ACC112 (cell line): ENCODE measurements at regions not wholly inside any gene's neighbourhood (a gene's known extent, or its start where the extent isn't known, plus 50 kb on each side); places are given as distances from the start of the nearest gene placed in this dataset.

ENCODE experiments used
- H2AFZ ChIP-seq: fragments of 200-600 bp; sonication (generic); one replicate; pipeline ENCODE4 v1.6.0; 2017; ENCODE audit warnings: antibody characterized with exemption, low read length; ENCODE audit not compliant: unreplicated experiment
- H3K27ac ChIP-seq: fragments of 200-600 bp; sonication (generic); 2 replicates; pipeline ENCODE4 v1.5.1; 2014; ENCODE audit warnings: low read depth, mild to moderate bottlenecking, antibody characterized with exemption, low read length, moderate library complexity
- H3K27me3 ChIP-seq: fragments of 200-600 bp; sonication (generic); 2 replicates; pipeline ENCODE4 v1.6.1; 2014; ENCODE audit warnings: mild to moderate bottlenecking, antibody characterized with exemption, low read length, moderate library complexity, mixed read lengths; ENCODE audit not compliant: insufficient read depth
- H3K36me3 ChIP-seq: fragments of 200-600 bp; sonication (generic); 2 replicates; pipeline ENCODE4 v1.6.1; 2016; ENCODE audit warnings: mild to moderate bottlenecking, antibody characterized with exemption, low read length, moderate library complexity, mixed read lengths; ENCODE audit not compliant: insufficient read depth
- H3K4me1 ChIP-seq: fragments of 200-600 bp; sonication (generic); one replicate; pipeline ENCODE4 v1.6.1; 2016; ENCODE audit warnings: low read length, mixed read lengths; ENCODE audit not compliant: insufficient read depth, unreplicated experiment, control insufficient read depth
- H3K4me3 ChIP-seq: fragments of 200-600 bp; sonication (generic); 2 replicates; pipeline ENCODE4 v1.5.1; 2014; ENCODE audit warnings: mild to moderate bottlenecking, low read depth, low read length
- H3K79me2 ChIP-seq: fragments of 200-600 bp; sonication (generic); one replicate; pipeline ENCODE4 v1.6.0; 2016; ENCODE audit warnings: low read length; ENCODE audit not compliant: control insufficient read depth, unreplicated experiment, insufficient read depth

GRCh38 chr9:106634641-106635040 lies 228.3 kb upstream of the ZNF462 start:
- no peak overlapping the region for H3K27ac ChIP-seq
- no peaks in the 10 kb centered on the region for H3K79me2 ChIP-seq
- no peak overlapping the region for H3K4me3 ChIP-seq
- H3K4me1 ChIP-seq: no peaks in the 10 kb centered on the region
- no peaks in the 10 kb centered on the region for H3K36me3 ChIP-seq
- H3K27me3 ChIP-seq: peaks cover 9% of the 10 kb centered on the region
- H2AFZ ChIP-seq: no peak overlapping the region

- Histone ChIP-seq H3K79me2 (no peaks in the 10 kb centered on the region), H3K27ac (no peak overlapping the region), H3K4me3 (no peak overlapping the region), H3K27me3 (peaks cover 9% of the 10 kb centered on the region), H3K36me3 (no peaks in the 10 kb centered on the region), H2AFZ (no peak overlapping the region), H3K4me1 (no peaks in the 10 kb centered on the region)
These were observed 225.5 kb upstream of the ZNF462 start for GRCh38 chr9:106637486-106637885.

GRCh38 chr9:106639873-106640568 lies 222.9 kb upstream of the ZNF462 start:
- no peaks in the 10 kb centered on the region for H3K36me3 ChIP-seq
- no peak overlapping the region for H3K27ac ChIP-seq
- H3K4me1 ChIP-seq: no peaks in the 10 kb centered on the region
- no peak overlapping the region for H2AFZ ChIP-seq
- H3K27me3 ChIP-seq: peaks cover 9% of the 10 kb centered on the region
- H3K4me3 ChIP-seq: no peak overlapping the region
- H3K79me2 ChIP-seq: no peaks in the 10 kb centered on the region

- Histone ChIP-seq H3K79me2 (no peaks in the 10 kb centered on the region), H3K36me3 (no peaks in the 10 kb centered on the region), H3K4me3 (no peak overlapping the region), H3K4me1 (no peaks in the 10 kb centered on the region), H3K27me3 (no peaks in the 10 kb centered on the region), H2AFZ (no peak overlapping the region), H3K27ac (no peak overlapping the region)
These were observed 219.6 kb upstream of the ZNF462 start for GRCh38 chr9:106643211-106643930.

GRCh38 chr9:106644661-106645060 lies 218.3 kb upstream of the ZNF462 start:
- H3K27me3 ChIP-seq: no peaks in the 10 kb centered on the region

GRCh38 chr9:106648799-106649198 lies 214.2 kb upstream of the ZNF462 start:
- Histone ChIP-seq H2AFZ (no peak overlapping the region), H3K79me2 (no peaks in the 10 kb centered on the region), H3K27ac (no peak overlapping the region), H3K4me1 (no peaks in the 10 kb centered on the region), H3K27me3 (no peaks in the 10 kb centered on the region), H3K4me3 (no peak overlapping the region), H3K36me3 (no peaks in the 10 kb centered on the region)

More at GRCh38 chr9:106644661-106645060, 218.3 kb upstream of the ZNF462 start:
- no peak overlapping the region for H3K4me3 ChIP-seq
- H3K79me2 ChIP-seq: no peaks in the 10 kb centered on the region
- H3K36me3 ChIP-seq: no peaks in the 10 kb centered on the region
- no peak overlapping the region for H2AFZ ChIP-seq
- H3K4me1 ChIP-seq: no peaks in the 10 kb centered on the region
- H3K27ac ChIP-seq: no peak overlapping the region

- no peaks in the 10 kb centered on the region for H3K36me3 ChIP-seq
These were observed 213.3 kb upstream of the ZNF462 start for GRCh38 chr9:106649664-106650063.

GRCh38 chr9:106653213-106653612 lies 209.8 kb upstream of the ZNF462 start:
- H2AFZ ChIP-seq: no peak overlapping the region
- no peak overlapping the region for H3K27ac ChIP-seq
- no peaks in the 10 kb centered on the region for H3K4me1 ChIP-seq
- peaks cover 10% of the 10 kb centered on the region; the same call in 1 of the 2 replicates for H3K27me3 ChIP-seq
- no peaks in the 10 kb centered on the region for H3K36me3 ChIP-seq
- no peak overlapping the region for H3K4me3 ChIP-seq
- no peaks in the 10 kb centered on the region for H3K79me2 ChIP-seq

More at GRCh38 chr9:106649664-106650063, 213.3 kb upstream of the ZNF462 start:
- H3K79me2 ChIP-seq: no peaks in the 10 kb centered on the region
- H2AFZ ChIP-seq: no peak overlapping the region
- no peak overlapping the region for H3K4me3 ChIP-seq
- H3K27ac ChIP-seq: no peak overlapping the region
- H3K27me3 ChIP-seq: peaks cover 3% of the 10 kb centered on the region; the same call in 1 of the 2 replicates
- no peaks in the 10 kb centered on the region for H3K4me1 ChIP-seq

- no peak overlapping the region for H2AFZ ChIP-seq
- no peaks in the 10 kb centered on the region for H3K36me3 ChIP-seq
- H3K4me3 ChIP-seq: no peak overlapping the region
- no peaks in the 10 kb centered on the region for H3K79me2 ChIP-seq
- no peaks in the 10 kb centered on the region for H3K4me1 ChIP-seq
- H3K27me3 ChIP-seq: peaks cover 10% of the 10 kb centered on the region; the same call in 1 of the 2 replicates
- no peak overlapping the region for H3K27ac ChIP-seq
These were observed 207.0 kb upstream of the ZNF462 start for GRCh38 chr9:106655966-106656365.

- Histone ChIP-seq H3K4me3 (no peak overlapping the region), H3K27ac (no peak overlapping the region), H2AFZ (no peak overlapping the region), H3K36me3 (no peaks in the 10 kb centered on the region), H3K27me3 (peaks cover 10% of the 10 kb centered on the region; the same call in 1 of the 2 replicates), H3K4me1 (no peaks in the 10 kb centered on the region), H3K79me2 (no peaks in the 10 kb centered on the region)
These were observed 205.0 kb upstream of the ZNF462 start for GRCh38 chr9:106657926-106658325.

- Histone ChIP-seq H3K4me3 (no peak overlapping the region), H3K27me3 (peaks cover 9% of the 10 kb centered on the region), H3K27ac (no peak overlapping the region), H3K79me2 (no peaks in the 10 kb centered on the region), H2AFZ (no peak overlapping the region), H3K4me1 (no peaks in the 10 kb centered on the region), H3K36me3 (no peaks in the 10 kb centered on the region)
These were observed 194.4 kb upstream of the ZNF462 start for GRCh38 chr9:106668534-106668933.
